ENCODE measurements at regions not wholly inside any gene's neighbourhood (a gene's known extent, or its start where the extent isn't known, plus 50 kb on each side); places are given as distances from the start of the nearest gene placed in this dataset.

- H3K79me2 ChIP-seq (ENCODE audit: control insufficient read depth, insufficient read depth, low read length): no peaks in the 10 kb centered on the region
- FAIRE-seq (peak; percentile 42), ATAC-seq (peak; percentile 86), DNase-seq (ENCODE audit: extremely low read depth in 1 of 4, low spot score in 3 of 4) (peak in 2 of 4 experiments; percentile 32)
- in situ Hi-C loops (cut with MboI) (no loop called here), intact Hi-C loops (cut with micrococcal nuclease) (no loop called here)
- H3K27me3 ChIP-seq (ENCODE audit: control insufficient read depth in 2 of 2, insufficient read depth in 2 of 2, low read length in 2 of 2): peaks cover 9 to 13% of the 10 kb centered on the region in 2 experiments; a peak in 3 of 5 replicates
- ChIA-PET POLR2A (interaction anchor here (0.6 to 2.2 kb wide), 4 partner anchors 9 to 180 kb away, joined by 3 to 15 read pairs (median 4); partner anchors contain the start of gene KLF6), CTCF (ENCODE audit: low intra/inter-chr PET ratio) (no interaction called here)
- H3K4me1 ChIP-seq (replicated peaks in 1 of 2; ENCODE audit: control insufficient read depth in 2 of 2, insufficient read depth in 2 of 2, low read length in 2 of 2): peaks cover 0 to 3% of the 10 kb centered on the region in 2 experiments; a peak in 1 of 5 replicates
- TF ChIP-seq MYBL2 (IDR thresholded peaks at IDR 0.05; ENCODE audit: low read depth) (no peak), MYBL2 (CRISPR knock-in tag; IDR thresholded peaks at IDR 0.05; ENCODE audit: borderline replicate concordance) (no peak), MAX (CRISPR knock-in tag; IDR thresholded peaks at IDR 0.05) (no peak), PHF8 (IDR thresholded peaks at IDR 0.05; ENCODE audit: borderline replicate concordance, low read length) (no peak), EHMT2 (IDR thresholded peaks at IDR 0.05) (0 out of 2 replicates have a peak, but pooled peaks have one; percentile 29)
- TF ChIP-seq, protein P1, sequence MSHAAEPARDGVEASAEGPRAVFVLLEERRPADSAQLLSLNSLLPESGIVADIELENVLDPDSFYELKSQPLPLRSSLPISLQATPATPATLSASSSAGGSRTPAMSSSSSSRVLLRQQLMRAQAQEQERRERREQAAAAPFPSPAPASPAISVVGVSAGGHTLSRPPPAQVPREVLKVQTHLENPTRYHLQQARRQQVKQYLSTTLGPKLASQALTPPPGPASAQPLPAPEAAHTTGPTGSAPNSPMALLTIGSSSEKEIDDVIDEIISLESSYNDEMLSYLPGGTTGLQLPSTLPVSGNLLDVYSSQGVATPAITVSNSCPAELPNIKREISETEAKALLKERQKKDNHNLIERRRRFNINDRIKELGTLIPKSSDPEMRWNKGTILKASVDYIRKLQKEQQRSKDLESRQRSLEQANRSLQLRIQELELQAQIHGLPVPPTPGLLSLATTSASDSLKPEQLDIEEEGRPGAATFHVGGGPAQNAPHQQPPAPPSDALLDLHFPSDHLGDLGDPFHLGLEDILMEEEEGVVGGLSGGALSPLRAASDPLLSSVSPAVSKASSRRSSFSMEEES (CRISPR knock-in tag; IDR thresholded peaks at IDR 0.05): no peak
- TF ChIP-seq, protein P2, sequence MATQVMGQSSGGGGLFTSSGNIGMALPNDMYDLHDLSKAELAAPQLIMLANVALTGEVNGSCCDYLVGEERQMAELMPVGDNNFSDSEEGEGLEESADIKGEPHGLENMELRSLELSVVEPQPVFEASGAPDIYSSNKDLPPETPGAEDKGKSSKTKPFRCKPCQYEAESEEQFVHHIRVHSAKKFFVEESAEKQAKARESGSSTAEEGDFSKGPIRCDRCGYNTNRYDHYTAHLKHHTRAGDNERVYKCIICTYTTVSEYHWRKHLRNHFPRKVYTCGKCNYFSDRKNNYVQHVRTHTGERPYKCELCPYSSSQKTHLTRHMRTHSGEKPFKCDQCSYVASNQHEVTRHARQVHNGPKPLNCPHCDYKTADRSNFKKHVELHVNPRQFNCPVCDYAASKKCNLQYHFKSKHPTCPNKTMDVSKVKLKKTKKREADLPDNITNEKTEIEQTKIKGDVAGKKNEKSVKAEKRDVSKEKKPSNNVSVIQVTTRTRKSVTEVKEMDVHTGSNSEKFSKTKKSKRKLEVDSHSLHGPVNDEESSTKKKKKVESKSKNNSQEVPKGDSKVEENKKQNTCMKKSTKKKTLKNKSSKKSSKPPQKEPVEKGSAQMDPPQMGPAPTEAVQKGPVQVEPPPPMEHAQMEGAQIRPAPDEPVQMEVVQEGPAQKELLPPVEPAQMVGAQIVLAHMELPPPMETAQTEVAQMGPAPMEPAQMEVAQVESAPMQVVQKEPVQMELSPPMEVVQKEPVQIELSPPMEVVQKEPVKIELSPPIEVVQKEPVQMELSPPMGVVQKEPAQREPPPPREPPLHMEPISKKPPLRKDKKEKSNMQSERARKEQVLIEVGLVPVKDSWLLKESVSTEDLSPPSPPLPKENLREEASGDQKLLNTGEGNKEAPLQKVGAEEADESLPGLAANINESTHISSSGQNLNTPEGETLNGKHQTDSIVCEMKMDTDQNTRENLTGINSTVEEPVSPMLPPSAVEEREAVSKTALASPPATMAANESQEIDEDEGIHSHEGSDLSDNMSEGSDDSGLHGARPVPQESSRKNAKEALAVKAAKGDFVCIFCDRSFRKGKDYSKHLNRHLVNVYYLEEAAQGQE (IDR thresholded peaks at IDR 0.05; ENCODE audit: borderline replicate concordance): peak; percentile 95
- TF ChIP-seq, protein P2 (CRISPR knock-in tag; IDR thresholded peaks at IDR 0.05; ENCODE audit: low read depth): peak; percentile 47; the same call in 1 of the 2 replicates
- no peak overlapping the region for H3K4me3 ChIP-seq
- H3K27ac ChIP-seq (ENCODE audit: extremely low read depth, low read depth, low read length): no peak overlapping the region
- H3K36me3 ChIP-seq (ENCODE audit: control insufficient read depth, insufficient read depth, low read length): no peaks in the 10 kb centered on the region
- H3K9me1 ChIP-seq (ENCODE audit: control insufficient read depth, insufficient read depth, low read length): no peaks in the 10 kb centered on the region
- no peaks in the 10 kb centered on the region for H3K9me3 ChIP-seq (replicated peaks; ENCODE audit: control insufficient read depth, insufficient read depth, low read depth, low read length)
- H2AFZ ChIP-seq (ENCODE audit: low read depth, low read length): peak overlapping the region; percentile 51
- H3K9ac ChIP-seq (ENCODE audit: insufficient read depth in 1 of 2, low read depth in 2 of 2, low read length in 2 of 2): no peak overlapping the region
- H3K4me2 ChIP-seq (ENCODE audit: insufficient read depth, low read length): no peak overlapping the region
- H4K20me1 ChIP-seq (replicated peaks; ENCODE audit: control insufficient read depth, insufficient read depth, low read length): no peaks in the 10 kb centered on the region
- no TSS peak for BruUV-seq (replicated peaks)
- 41% methylated on average over 10 of the region's 13 CpGs for WGBS (ENCODE audit: insufficient coverage, low coverage, missing lambda C conversion rate)
Observed at GRCh38 chr10:3955493-3955892, 170.5 kb upstream of the KLF6 start.

Measured in K562 (cell line).